HepG2 (cell line): ENCODE measurements at regions not wholly inside any gene's neighbourhood (a gene's known extent, or its start where the extent isn't known, plus 50 kb on each side); places are given as distances from the start of the nearest gene placed in this dataset.

Experiments
- ELF3 ChIP-seq: IDR thresholded peaks from 2 replicates; pipeline ENCODE4 v1.6.1; 2016; ENCODE audit warnings: missing genetic modification reagents, missing compliant biosample characterization
- HMGA1 ChIP-seq: sonication (generic); formaldehyde crosslinking; conservative IDR thresholded peaks from 2 replicates; pipeline ENCODE4 v1.4.0; 2020; ENCODE audit warnings: missing genetic modification reagents
- IRF2 ChIP-seq: IDR thresholded peaks from 2 replicates; pipeline ENCODE4 v1.6.1; 2018; ENCODE audit warnings: missing genetic modification reagents, missing compliant biosample characterization
- NCOA2 ChIP-seq: sonication (generic); formaldehyde crosslinking; IDR thresholded peaks from 2 replicates; pipeline ENCODE4 v1.8.0; 2022; ENCODE audit warnings: inconsistent platforms
- NCOR1 ChIP-seq: fragments of 200-600 bp; sonication (generic); IDR thresholded peaks from 2 replicates; pipeline ENCODE4 v1.7.0; 2017; ENCODE audit warnings: antibody characterized with exemption, low read length, borderline replicate concordance
- NFRKB ChIP-seq: fragments of 450-650 bp; IDR thresholded peaks from 2 replicates; pipeline ENCODE4 v1.6.1; 2017
- NRL ChIP-seq: sonication (generic); formaldehyde crosslinking; IDR thresholded peaks from 2 replicates; pipeline ENCODE4 v1.5.0; 2020; ENCODE audit warnings: missing genetic modification reagents, mild to moderate bottlenecking, moderate library complexity, borderline replicate concordance
- PITX1 ChIP-seq: sonication (generic); formaldehyde crosslinking; IDR thresholded peaks from 2 replicates; pipeline ENCODE4 v1.5.1; 2020; ENCODE audit warnings: mild to moderate bottlenecking, missing genetic modification reagents
- SMC3 ChIP-seq: IDR thresholded peaks from 2 replicates; pipeline ENCODE4 v1.6.1; 2011; ENCODE audit warnings: low read length, improper control_type of control experiment
- SNAPC2 ChIP-seq: sonication (generic); formaldehyde crosslinking; IDR thresholded peaks from 2 replicates; pipeline ENCODE4 v1.8.1; 2022; ENCODE audit warnings: mild to moderate bottlenecking, missing genetic modification reagents
- STAG1 ChIP-seq: sonication (generic); formaldehyde crosslinking; IDR thresholded peaks from 2 replicates; pipeline ENCODE4 v1.4.0; 2020; ENCODE audit warnings: missing genetic modification reagents
- TBX2 ChIP-seq: sonication (generic); formaldehyde crosslinking; IDR thresholded peaks from 2 replicates; pipeline ENCODE4 v1.5.0; 2020; ENCODE audit warnings: missing genetic modification reagents, mild to moderate bottlenecking, borderline replicate concordance
- YY1 ChIP-seq: IDR thresholded peaks from 2 replicates; pipeline ENCODE4 v1.6.1; 2011; ENCODE audit warnings: low read length, low read depth, moderate library complexity, mild to moderate bottlenecking; ENCODE audit not compliant: insufficient read depth, insufficient replicate concordance
- ZNF274 ChIP-seq: sonication (generic); formaldehyde crosslinking; IDR thresholded peaks from 2 replicates; pipeline ENCODE4 v1.5.1; 2020; ENCODE audit warnings: mild to moderate bottlenecking, missing genetic modification reagents
- ZNF550 ChIP-seq: sonication (generic); formaldehyde crosslinking; IDR thresholded peaks from 2 replicates; pipeline ENCODE4 v1.4.0; 2020; ENCODE audit warnings: mild to moderate bottlenecking, missing genetic modification reagents, borderline replicate concordance
- TF ChIP-seq, protein P1 (sequence below): IDR thresholded peaks from 2 replicates; pipeline ENCODE4 v1.4.0; 2020; ENCODE audit warnings: mild to moderate bottlenecking, missing genetic modification reagents
- TF ChIP-seq, protein P2 (sequence below): sonication (generic); formaldehyde crosslinking; IDR thresholded peaks from 2 replicates; pipeline ENCODE4 v1.9.0; 2022; ENCODE audit warnings: missing genetic modification reagents, mild to moderate bottlenecking, borderline replicate concordance
- TF ChIP-seq, protein P3 (sequence below): IDR thresholded peaks from 2 replicates; pipeline ENCODE4 v1.6.1; 2016; ENCODE audit warnings: low read depth, borderline replicate concordance
- TF ChIP-seq, protein P4 (sequence below): sonication (generic); formaldehyde crosslinking; IDR thresholded peaks from 2 replicates; pipeline ENCODE4 v1.5.1; 2020; ENCODE audit warnings: mild to moderate bottlenecking, missing genetic modification reagents, moderate library complexity

DNA sequence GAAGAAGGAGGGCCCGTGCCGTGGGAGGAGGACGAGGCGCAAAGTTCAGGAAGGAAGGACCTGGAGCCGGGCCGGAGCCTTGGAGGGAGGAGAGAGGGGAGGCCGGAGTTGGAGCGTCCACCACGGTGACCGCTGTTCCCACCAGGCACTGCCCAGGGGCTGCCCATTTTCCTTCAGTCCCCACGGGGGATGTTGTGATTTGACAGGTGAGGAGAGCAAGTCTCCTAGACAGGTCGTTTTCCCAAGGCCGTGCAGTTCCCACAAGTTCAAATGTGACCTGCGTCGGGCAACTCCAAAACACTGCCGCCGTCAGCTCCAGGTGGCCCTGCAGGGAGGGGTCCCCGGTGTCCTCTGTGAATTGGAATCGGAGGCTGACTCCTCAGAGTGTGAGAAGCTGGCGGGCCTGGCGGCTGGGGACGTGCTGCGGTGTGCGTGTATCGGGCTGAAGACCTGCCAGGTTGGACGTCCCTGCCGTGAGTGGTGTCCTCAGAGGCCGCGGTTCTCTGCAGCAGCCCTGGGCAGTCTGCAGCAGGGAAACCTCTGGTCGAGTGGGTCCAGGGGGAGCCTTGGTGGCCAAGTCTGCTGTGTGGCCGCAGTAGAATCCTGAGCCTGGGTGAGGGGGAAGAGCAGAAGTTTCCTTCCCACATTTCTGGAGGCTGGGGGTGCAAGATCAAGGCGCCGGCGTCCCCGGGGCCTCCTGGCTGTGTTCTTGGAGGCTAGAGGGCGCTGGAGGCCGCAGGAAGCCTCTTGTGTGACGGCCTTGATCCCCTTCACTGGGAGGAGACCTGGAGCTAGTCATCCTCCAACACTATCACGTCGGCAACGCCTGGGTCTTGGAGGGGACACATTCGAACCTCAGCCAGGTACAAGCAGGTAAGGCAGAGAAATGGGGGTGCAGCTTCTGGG, 115.1 kb upstream of the FRMD1 start (continued):
- TF ChIP-seq, protein P1, sequence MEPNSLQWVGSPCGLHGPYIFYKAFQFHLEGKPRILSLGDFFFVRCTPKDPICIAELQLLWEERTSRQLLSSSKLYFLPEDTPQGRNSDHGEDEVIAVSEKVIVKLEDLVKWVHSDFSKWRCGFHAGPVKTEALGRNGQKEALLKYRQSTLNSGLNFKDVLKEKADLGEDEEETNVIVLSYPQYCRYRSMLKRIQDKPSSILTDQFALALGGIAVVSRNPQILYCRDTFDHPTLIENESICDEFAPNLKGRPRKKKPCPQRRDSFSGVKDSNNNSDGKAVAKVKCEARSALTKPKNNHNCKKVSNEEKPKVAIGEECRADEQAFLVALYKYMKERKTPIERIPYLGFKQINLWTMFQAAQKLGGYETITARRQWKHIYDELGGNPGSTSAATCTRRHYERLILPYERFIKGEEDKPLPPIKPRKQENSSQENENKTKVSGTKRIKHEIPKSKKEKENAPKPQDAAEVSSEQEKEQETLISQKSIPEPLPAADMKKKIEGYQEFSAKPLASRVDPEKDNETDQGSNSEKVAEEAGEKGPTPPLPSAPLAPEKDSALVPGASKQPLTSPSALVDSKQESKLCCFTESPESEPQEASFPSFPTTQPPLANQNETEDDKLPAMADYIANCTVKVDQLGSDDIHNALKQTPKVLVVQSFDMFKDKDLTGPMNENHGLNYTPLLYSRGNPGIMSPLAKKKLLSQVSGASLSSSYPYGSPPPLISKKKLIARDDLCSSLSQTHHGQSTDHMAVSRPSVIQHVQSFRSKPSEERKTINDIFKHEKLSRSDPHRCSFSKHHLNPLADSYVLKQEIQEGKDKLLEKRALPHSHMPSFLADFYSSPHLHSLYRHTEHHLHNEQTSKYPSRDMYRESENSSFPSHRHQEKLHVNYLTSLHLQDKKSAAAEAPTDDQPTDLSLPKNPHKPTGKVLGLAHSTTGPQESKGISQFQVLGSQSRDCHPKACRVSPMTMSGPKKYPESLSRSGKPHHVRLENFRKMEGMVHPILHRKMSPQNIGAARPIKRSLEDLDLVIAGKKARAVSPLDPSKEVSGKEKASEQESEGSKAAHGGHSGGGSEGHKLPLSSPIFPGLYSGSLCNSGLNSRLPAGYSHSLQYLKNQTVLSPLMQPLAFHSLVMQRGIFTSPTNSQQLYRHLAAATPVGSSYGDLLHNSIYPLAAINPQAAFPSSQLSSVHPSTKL (CRISPR knock-in tag) = peak; percentile 52
- TF ChIP-seq, protein P2, sequence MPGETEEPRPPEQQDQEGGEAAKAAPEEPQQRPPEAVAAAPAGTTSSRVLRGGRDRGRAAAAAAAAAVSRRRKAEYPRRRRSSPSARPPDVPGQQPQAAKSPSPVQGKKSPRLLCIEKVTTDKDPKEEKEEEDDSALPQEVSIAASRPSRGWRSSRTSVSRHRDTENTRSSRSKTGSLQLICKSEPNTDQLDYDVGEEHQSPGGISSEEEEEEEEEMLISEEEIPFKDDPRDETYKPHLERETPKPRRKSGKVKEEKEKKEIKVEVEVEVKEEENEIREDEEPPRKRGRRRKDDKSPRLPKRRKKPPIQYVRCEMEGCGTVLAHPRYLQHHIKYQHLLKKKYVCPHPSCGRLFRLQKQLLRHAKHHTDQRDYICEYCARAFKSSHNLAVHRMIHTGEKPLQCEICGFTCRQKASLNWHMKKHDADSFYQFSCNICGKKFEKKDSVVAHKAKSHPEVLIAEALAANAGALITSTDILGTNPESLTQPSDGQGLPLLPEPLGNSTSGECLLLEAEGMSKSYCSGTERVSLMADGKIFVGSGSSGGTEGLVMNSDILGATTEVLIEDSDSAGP (CRISPR knock-in tag) = 0 out of 2 replicates have a peak, but pooled peaks have one; percentile 8
- peak; percentile 46; the same call in 1 of the 2 replicates for TF ChIP-seq TBX2 (CRISPR knock-in tag)
- 0 out of 2 replicates have a peak, but pooled peaks have one; percentile 29 for TF ChIP-seq NCOA2
- peak; percentile 19 for TF ChIP-seq YY1
- TF ChIP-seq, protein P3, sequence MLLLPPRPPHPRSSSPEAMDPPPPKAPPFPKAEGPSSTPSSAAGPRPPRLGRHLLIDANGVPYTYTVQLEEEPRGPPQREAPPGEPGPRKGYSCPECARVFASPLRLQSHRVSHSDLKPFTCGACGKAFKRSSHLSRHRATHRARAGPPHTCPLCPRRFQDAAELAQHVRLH (CRISPR knock-in tag) = peak; percentile 64; the same call in 1 of the 2 replicates
- no peak for TF ChIP-seq HMGA1 (CRISPR knock-in tag)
- TF ChIP-seq SNAPC2 (CRISPR knock-in tag) = no peak
- 0 out of 2 replicates have a peak, but pooled peaks have one; percentile 22 for TF ChIP-seq ELF3 (CRISPR knock-in tag)
- TF ChIP-seq, protein P4, sequence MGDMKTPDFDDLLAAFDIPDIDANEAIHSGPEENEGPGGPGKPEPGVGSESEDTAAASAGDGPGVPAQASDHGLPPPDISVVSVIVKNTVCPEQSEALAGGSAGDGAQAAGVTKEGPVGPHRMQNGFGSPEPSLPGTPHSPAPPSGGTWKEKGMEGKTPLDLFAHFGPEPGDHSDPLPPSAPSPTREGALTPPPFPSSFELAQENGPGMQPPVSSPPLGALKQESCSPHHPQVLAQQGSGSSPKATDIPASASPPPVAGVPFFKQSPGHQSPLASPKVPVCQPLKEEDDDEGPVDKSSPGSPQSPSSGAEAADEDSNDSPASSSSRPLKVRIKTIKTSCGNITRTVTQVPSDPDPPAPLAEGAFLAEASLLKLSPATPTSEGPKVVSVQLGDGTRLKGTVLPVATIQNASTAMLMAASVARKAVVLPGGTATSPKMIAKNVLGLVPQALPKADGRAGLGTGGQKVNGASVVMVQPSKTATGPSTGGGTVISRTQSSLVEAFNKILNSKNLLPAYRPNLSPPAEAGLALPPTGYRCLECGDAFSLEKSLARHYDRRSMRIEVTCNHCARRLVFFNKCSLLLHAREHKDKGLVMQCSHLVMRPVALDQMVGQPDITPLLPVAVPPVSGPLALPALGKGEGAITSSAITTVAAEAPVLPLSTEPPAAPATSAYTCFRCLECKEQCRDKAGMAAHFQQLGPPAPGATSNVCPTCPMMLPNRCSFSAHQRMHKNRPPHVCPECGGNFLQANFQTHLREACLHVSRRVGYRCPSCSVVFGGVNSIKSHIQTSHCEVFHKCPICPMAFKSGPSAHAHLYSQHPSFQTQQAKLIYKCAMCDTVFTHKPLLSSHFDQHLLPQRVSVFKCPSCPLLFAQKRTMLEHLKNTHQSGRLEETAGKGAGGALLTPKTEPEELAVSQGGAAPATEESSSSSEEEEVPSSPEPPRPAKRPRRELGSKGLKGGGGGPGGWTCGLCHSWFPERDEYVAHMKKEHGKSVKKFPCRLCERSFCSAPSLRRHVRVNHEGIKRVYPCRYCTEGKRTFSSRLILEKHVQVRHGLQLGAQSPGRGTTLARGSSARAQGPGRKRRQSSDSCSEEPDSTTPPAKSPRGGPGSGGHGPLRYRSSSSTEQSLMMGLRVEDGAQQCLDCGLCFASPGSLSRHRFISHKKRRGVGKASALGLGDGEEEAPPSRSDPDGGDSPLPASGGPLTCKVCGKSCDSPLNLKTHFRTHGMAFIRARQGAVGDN = peak; percentile 55; the same call in 1 of the 2 replicates
- TF ChIP-seq ZNF274 (CRISPR knock-in tag) = no peak
- TF ChIP-seq NRL (CRISPR knock-in tag) = 0 out of 2 replicates have a peak, but pooled peaks have one; percentile 44
- no peak for TF ChIP-seq NCOR1
- no peak for TF ChIP-seq NFRKB
- TF ChIP-seq SMC3 = peak; percentile 52
- TF ChIP-seq IRF2 (CRISPR knock-in tag) = 0 out of 2 replicates have a peak, but pooled peaks have one; percentile 35
- TF ChIP-seq ZNF550 (CRISPR knock-in tag) = 0 out of 2 replicates have a peak, but pooled peaks have one; percentile 41
- 0 out of 2 replicates have a peak, but pooled peaks have one; percentile 29 for TF ChIP-seq PITX1 (CRISPR knock-in tag)
- TF ChIP-seq STAG1 (CRISPR knock-in tag) = peak; percentile 97
